ENCODE measurements at regions not wholly inside any gene's neighbourhood (a gene's known extent, or its start where the extent isn't known, plus 50 kb on each side); places are given as distances from the start of the nearest gene placed in this dataset.

DNA sequence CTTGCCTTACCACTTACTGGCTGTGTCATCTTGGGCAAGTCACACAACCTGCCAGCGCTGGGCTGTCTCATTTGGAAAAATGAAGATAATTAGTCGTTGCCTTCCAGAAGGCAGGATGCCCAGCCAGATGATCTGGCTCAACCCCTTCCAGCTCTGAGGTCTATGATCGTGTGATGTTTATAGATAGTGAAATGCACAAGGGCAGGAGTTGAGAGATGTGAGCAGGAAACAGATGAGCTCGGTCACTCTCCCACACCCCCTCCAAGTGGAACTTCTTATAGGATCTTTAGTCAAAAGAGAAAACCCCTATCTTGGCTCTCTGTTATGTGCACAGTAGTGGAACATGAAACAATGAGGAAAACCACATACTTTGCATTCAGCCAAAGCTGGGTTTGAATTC, 336.8 kb upstream of the PPARGC1A start:
- no peak for ATAC-seq
- TF ChIP-seq, protein P1, sequence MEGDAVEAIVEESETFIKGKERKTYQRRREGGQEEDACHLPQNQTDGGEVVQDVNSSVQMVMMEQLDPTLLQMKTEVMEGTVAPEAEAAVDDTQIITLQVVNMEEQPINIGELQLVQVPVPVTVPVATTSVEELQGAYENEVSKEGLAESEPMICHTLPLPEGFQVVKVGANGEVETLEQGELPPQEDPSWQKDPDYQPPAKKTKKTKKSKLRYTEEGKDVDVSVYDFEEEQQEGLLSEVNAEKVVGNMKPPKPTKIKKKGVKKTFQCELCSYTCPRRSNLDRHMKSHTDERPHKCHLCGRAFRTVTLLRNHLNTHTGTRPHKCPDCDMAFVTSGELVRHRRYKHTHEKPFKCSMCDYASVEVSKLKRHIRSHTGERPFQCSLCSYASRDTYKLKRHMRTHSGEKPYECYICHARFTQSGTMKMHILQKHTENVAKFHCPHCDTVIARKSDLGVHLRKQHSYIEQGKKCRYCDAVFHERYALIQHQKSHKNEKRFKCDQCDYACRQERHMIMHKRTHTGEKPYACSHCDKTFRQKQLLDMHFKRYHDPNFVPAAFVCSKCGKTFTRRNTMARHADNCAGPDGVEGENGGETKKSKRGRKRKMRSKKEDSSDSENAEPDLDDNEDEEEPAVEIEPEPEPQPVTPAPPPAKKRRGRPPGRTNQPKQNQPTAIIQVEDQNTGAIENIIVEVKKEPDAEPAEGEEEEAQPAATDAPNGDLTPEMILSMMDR (IDR thresholded peaks at IDR 0.05), result no peak

DNA sequence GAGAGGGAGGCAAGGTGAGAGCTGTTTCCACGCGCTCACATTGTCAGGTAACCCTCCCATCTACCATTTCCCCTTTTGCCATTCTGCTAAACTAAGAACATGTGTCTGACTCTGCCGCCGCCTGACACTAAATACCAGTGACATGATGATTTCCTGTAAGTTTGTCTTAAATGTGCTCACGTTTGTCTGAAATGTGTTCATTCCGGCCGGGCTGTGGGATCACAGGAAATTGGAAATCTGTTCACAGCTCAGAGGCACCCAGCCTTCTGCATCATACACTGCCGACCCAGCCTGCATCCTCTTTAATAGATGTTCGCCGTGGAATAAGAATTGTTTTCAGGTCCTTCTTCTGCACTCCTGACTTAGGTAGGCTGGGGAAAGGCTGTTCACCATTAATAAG, 336.2 kb upstream of the PPARGC1A start:
- no peaks in the 10 kb centered on the region for H3K9me3 ChIP-seq
- intact Hi-C loops (cut with DNase I), result no loop called here
- H3K4me1 ChIP-seq, result no peaks in the 10 kb centered on the region
- ATAC-seq (no peak), DNase-seq (peak in 1 of 4 donors; percentile 9)
- no peaks in the 10 kb centered on the region for H3K36me3 ChIP-seq
- TF ChIP-seq, protein P1 (IDR thresholded peaks at IDR 0.05), result no peak
- H3K27me3 ChIP-seq, result no peaks in the 10 kb centered on the region
- H3K4me3 ChIP-seq, result no peak overlapping the region
- H3K27ac ChIP-seq, result no peak overlapping the region

More for the DNA sequence above, 336.8 kb upstream of the PPARGC1A start:
- no peaks in the 10 kb centered on the region for H3K27me3 ChIP-seq
- no peaks in the 10 kb centered on the region for H3K9me3 ChIP-seq
- intact Hi-C loops (cut with DNase I), result no loop called here
- H3K27ac ChIP-seq, result no peak overlapping the region
- H3K36me3 ChIP-seq, result no peaks in the 10 kb centered on the region
- no peak for DNase-seq
- H3K4me3 ChIP-seq, result no peak overlapping the region
- no peaks in the 10 kb centered on the region for H3K4me1 ChIP-seq

DNA sequence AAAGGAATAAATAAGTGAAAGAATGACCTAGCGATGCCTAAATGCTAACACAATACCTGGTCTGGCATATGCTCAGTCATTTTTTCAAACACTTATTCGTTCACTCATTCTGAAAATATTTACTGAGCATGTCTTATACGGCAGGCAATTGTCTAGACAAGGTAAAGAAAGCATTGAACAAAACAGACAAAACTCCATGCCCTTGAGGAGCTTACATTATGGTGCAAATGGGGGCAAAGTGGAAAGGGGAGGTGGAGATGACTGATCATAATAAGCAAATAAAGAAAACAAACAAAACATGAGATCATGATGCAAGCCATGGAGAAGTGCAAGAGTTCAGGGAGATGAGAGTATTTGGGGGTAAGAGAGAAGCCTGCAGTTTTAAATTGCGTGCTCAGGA, 334.6 kb upstream of the PPARGC1A start:
- no peaks in the 10 kb centered on the region for H3K4me1 ChIP-seq
- no peak overlapping the region for H3K27ac ChIP-seq
- no peak for DNase-seq
- TF ChIP-seq, protein P1 (IDR thresholded peaks at IDR 0.05), result no peak
- no peak overlapping the region for H3K4me3 ChIP-seq
- H3K36me3 ChIP-seq, result no peaks in the 10 kb centered on the region
- intact Hi-C loops (cut with DNase I), result no loop called here
- H3K9me3 ChIP-seq, result no peaks in the 10 kb centered on the region
- no peak for ATAC-seq
- no peaks in the 10 kb centered on the region for H3K27me3 ChIP-seq

DNA sequence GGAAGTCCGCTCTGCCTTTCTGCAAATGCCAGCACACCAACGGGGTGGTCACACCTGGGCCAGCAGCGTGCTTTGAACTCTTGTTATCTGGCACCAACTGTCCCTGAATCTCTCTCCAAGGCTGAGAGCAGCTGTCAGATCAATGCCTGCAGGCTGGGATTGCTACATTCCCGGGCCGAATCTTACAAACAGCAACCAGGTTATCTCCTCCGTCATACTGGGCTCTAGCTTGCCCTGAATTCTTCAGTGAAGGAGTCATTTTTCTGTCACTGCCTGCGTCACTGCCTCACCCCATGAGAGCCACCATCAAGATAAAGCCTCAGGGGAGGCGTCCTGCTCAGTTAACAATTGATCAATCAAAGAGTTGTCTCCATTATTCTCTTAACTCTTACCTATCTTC, 329.4 kb upstream of the PPARGC1A start:
- DNase-seq (no peak), ATAC-seq (no peak)
- intact Hi-C loops (cut with DNase I), result no loop called here
- TF ChIP-seq, protein P1 (IDR thresholded peaks at IDR 0.05), result no peak
- H3K9me3 ChIP-seq, result no peaks in the 10 kb centered on the region
- H3K27ac ChIP-seq, result no peak overlapping the region
- H3K4me3 ChIP-seq, result no peak overlapping the region
- no peaks in the 10 kb centered on the region for H3K4me1 ChIP-seq
- H3K27me3 ChIP-seq, result no peaks in the 10 kb centered on the region
- H3K36me3 ChIP-seq, result no peaks in the 10 kb centered on the region

DNA sequence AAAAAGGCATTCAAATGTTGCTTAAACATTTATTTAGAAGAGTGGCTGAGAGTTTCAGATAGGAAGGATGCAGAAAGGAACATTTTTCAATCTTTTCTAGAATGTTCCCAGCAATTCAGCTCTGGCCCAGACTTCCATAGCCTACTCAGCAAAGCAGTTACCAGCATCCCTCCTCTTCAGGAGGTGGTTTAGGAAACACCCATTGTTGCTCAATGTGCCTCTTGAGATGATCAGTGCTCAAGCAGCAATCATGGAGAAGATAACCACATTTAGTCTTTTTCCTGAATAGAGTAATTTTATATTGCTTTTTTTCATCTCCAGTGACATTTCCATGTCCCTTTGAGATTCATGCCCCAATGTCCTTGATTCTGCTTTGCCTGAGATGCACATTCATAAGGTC, 328.7 kb upstream of the PPARGC1A start:
- no peak for DNase-seq
- intact Hi-C loops (cut with DNase I), result no loop called here
- no peaks in the 10 kb centered on the region for H3K9me3 ChIP-seq
- no peak overlapping the region for H3K4me3 ChIP-seq
- H3K27ac ChIP-seq, result no peak overlapping the region
- H3K36me3 ChIP-seq, result no peaks in the 10 kb centered on the region
- H3K27me3 ChIP-seq, result no peaks in the 10 kb centered on the region
- no peaks in the 10 kb centered on the region for H3K4me1 ChIP-seq
- ATAC-seq, result no peak
- TF ChIP-seq, protein P1 (IDR thresholded peaks at IDR 0.05), result no peak
